NCI-H82 (cell line): ENCODE measurements at regions not wholly inside any gene's neighbourhood (a gene's known extent, or its start where the extent isn't known, plus 50 kb on each side); places are given as distances from the start of the nearest gene placed in this dataset.

Experiments used
- DNase-seq: peaks from one replicate; lab custom pipeline; 2025; lab: John Stamatoyannopoulos, UW

- DNase-seq: no peak
These were observed 245.2 kb upstream of the DACH1 start for GRCh38 chr13:72112216-72112615.

GRCh38 chr13:72109863-72110262 lies 242.9 kb upstream of the DACH1 start:
- no peak for DNase-seq

- no peak for DNase-seq
These were observed 237.7 kb upstream of the DACH1 start for GRCh38 chr13:72104656-72105180.

- no peak for DNase-seq
These were observed 234.9 kb upstream of the DACH1 start for GRCh38 chr13:72101768-72102400.

GRCh38 chr13:72100339-72100738 lies 233.3 kb upstream of the DACH1 start:
- no peak for DNase-seq

GRCh38 chr13:72097568-72097967 lies 230.6 kb upstream of the DACH1 start:
- DNase-seq: no peak

GRCh38 chr13:72093262-72093661 lies 226.3 kb upstream of the DACH1 start:
- DNase-seq: no peak

- DNase-seq: no peak
These were observed 207.7 kb upstream of the DACH1 start for GRCh38 chr13:72074663-72075062.

GRCh38 chr13:72072261-72072660 lies 205.3 kb upstream of the DACH1 start:
- no peak for DNase-seq

- DNase-seq: no peak
These were observed 204.7 kb upstream of the DACH1 start for GRCh38 chr13:72071713-72072112.

GRCh38 chr13:72062566-72062965 lies 195.6 kb upstream of the DACH1 start:
- no peak for DNase-seq

- DNase-seq: no peak
These were observed 194.6 kb upstream of the DACH1 start for GRCh38 chr13:72061613-72062012.

- DNase-seq: no peak
These were observed 183.2 kb upstream of the DACH1 start for GRCh38 chr13:72050251-72050650.

- no peak for DNase-seq
These were observed 176.4 kb upstream of the DACH1 start for GRCh38 chr13:72043366-72043765.

- DNase-seq: no peak
These were observed 174.2 kb upstream of the DACH1 start for GRCh38 chr13:72041165-72041564.

- no peak for DNase-seq
These were observed 172.1 kb upstream of the DACH1 start for GRCh38 chr13:72039126-72039525.

GRCh38 chr13:72029981-72030380 lies 163.0 kb upstream of the DACH1 start:
- DNase-seq: no peak

- no peak for DNase-seq
These were observed 158.8 kb upstream of the DACH1 start for GRCh38 chr13:72025836-72026235.

GRCh38 chr13:72023895-72024294 lies 156.9 kb upstream of the DACH1 start:
- no peak for DNase-seq

GRCh38 chr13:72005455-72005854 lies 138.5 kb upstream of the DACH1 start:
- DNase-seq: no peak

- DNase-seq: no peak
These were observed 137.9 kb upstream of the DACH1 start for GRCh38 chr13:72004784-72005374.

GRCh38 chr13:72004246-72004645 lies 137.2 kb upstream of the DACH1 start:
- DNase-seq: no peak

GRCh38 chr13:71998223-71998622 lies 131.2 kb upstream of the DACH1 start:
- no peak for DNase-seq

GRCh38 chr13:71979616-71980015 lies 112.6 kb upstream of the DACH1 start:
- peak; percentile 72 for DNase-seq
